ENCODE measurements at regions not wholly inside any gene's neighbourhood (a gene's known extent, or its start where the extent isn't known, plus 50 kb on each side); places are given as distances from the start of the nearest gene placed in this dataset.
"Not testable (repeated sequence)": the region's sequence is repeated elsewhere in the genome, so short reads cannot be mapped to it uniquely, and the experiment has no call there.

DNA sequence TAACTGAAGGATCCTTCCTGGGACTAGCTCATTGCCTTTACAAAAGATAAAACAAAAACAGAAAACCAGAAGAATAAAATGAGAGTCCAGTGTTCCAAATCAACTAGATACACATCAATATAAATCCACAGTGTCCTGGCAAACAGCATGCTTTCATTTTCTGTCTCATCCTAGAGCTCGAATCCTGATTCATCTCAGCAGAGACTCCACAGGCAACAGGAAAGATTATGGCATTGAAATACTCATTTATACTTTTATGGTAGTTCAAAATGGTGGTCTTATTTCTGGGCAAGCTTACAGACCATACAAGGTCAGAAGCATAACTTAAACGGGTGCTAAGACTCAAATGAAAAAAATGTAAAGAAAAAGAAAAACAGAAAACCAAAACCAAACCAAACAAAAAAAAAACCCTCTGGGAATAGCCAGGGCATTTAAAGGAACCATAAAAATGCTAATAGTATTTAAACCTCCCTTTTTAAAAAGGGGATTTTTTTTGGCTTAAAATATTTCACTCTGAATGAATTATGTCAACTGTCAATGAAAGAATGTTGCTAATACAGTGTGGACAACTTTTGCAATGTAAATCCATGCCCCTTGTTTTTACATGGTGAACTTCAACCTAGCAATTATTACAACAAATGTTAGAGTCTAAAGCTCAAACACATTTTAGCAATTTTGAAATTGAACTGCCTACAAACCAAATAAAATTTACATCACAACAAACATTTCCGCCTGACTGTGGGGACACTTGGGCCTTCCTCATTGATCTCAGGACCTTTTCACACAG is 57.9 kb downstream of the GPR101 start:
- DNase-seq = no peak

DNA sequence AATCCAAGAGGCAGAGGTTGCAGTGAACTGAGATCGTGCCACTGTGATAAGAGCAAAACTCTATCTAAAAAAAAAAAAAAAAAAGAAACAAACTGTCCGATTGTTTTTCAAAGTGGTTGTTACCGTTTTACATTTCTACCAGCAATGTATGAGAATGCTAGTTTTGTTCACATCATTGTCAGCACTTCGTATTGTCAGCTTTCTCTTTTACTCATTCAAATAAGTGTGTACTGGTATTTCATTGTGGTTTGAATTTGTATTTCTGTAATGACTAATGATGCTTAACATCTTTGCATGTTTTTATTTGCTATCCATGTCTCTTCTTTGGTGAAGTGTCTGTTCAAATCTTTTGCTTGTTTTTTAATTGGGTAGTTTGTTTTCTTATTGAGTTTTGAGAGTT is 65.8 kb downstream of the GPR101 start:
- no peak for DNase-seq

GRCh38 chrX:136963973-136964372 is 69.8 kb downstream of the GPR101 start:
- DNase-seq = no peak

GRCh38 chrX:136961594-136962135 is 72.1 kb downstream of the GPR101 start:
- no peak for DNase-seq

GRCh38 chrX:136954930-136955329 is 74.4 kb upstream of the RBMX start:
- DNase-seq = no peak

GRCh38 chrX:136953867-136954787 is 73.6 kb upstream of the RBMX start:
- DNase-seq = peak; percentile 31

DNA sequence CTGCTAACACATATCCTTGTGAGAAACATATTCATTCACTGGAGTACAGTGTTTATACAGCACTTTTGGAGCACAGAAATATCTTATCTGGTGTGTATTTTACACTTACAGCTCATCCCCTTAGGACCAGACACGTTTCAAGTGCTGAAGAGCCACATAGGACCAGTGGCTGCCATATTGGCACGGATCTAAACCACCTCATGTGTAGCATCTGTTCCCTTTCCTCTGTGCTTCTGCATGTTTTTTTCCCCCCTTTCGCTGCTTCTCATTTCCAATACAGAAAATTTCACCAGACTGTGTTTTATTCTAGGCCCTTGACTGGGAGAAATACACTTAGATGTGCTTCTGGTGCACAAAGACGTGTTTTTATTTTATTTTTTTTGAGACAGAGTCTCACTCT is 69.7 kb upstream of the RBMX start:
- no peak for DNase-seq

GRCh38 chrX:136941396-136942337 is 61.1 kb upstream of the RBMX start:
- DNase-seq = no peak

DNA sequence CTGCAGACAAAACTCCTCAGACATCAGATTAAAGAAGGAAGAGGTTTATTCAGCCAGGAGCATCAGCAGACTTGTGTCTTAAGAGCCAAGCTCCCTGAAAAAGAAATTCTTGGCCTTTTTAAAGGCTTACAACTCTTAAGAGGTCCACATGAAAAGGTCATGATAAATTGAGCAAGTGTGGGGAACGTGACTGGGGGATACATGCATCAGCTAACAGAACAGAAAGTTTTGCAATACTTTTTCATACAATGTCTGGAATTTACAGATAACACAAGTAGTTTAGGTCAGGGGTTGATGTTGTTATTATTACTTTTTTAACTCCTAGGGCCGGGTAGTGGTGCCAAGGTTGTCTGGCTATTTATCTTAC is 55.6 kb upstream of the RBMX start:
- DNase-seq = no peak

GRCh38 chrX:136935533-136936182 is 55.1 kb upstream of the RBMX start:
- DNase-seq = not testable (repeated sequence)

DNA sequence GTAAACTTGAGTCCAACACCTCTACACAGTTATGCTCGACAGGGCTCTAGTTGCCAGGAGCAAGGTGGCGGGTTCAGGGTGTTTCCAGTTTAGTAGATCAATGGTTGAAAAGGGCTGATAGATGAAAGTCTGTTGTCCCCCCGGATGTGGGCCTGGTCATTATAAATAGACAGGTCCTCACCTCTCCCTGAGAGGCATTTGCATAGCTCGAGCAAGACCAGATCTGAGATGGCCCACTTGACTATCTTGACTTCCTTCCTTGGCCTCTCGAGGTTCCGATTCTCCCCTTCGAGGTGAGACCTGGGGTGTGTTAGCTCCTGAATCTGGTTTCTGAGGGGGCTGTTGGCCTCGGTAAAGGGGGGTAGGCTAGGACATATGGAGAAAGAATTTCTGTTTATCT is 54.1 kb upstream of the RBMX start:
- DNase-seq = not testable (repeated sequence)

- no peak for DNase-seq
These were observed 53.2 kb upstream of the RBMX start for GRCh38 chrX:136933611-136934145.

GRCh38 chrX:136931661-136932060 is 51.1 kb upstream of the RBMX start:
- no peak for DNase-seq

Data from activated gamma-delta T cell treated with Interleukin-2 at 50 U/mL for 16 hours (primary cell).